SKM-1 treated with dmso at 0.1 percent for 144 hours (cell line): ENCODE measurements at regions not wholly inside any gene's neighbourhood (a gene's known extent, or its start where the extent isn't known, plus 50 kb on each side); places are given as distances from the start of the nearest gene placed in this dataset.

Experiments
- DNase-seq: peaks from one replicate; lab custom pipeline; 2025; ENCODE audit not compliant: unreplicated experiment; lab: John Stamatoyannopoulos, UW

DNA sequence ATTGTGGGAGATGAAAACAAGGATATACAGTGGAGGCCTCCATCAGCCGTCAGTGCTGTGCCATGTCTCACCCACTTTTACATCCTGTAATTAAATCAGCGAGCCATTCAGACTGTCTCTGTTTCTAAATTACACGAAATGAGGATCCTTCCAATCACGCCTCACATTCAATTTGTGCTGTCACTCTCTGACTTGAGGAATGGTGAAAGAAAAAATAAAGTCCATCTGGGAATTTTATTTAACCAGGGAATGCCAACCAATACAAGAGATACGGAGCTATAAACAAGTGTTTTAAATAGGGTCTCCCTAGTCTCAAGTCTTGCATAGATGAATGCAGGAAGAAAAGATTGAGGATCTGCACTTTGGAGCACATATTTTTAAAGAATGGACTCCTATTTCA is 72.8 kb downstream of the CMPK2 start:
- DNase-seq: no peak

- peak; percentile 74 for DNase-seq
Measured at GRCh38 chr2:6793371-6793770, 72.3 kb downstream of the CMPK2 start.

DNA sequence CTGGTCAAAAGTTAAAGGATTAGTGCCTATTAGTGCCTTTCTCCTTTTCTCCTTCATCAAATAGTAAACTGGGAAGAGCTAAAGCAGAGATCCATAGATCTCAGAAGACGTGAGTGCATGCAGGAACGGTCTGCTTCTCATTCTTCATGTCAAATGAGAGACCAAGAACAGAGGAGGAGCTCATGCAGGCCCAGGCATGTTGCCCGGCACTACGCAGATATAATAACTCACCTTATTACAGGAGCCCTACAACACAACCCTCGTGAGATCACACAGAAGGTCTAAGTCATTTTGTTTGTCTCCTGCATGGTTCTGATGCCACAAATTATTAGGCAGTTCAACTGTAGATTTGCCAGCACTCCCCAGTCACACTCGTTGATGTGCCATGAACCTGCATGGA is 71.8 kb downstream of the CMPK2 start:
- DNase-seq: no peak

- DNase-seq: no peak
Measured at GRCh38 chr2:6794448-6794847, 71.3 kb downstream of the CMPK2 start.
